Activated naive CD4-positive, alpha-beta T cell treated with anti-CD3 and anti-CD28 coated beads, Interleukin-2, amount 50 U/mL, for 16 hours (primary cell): ENCODE measurements at regions not wholly inside any gene's neighbourhood (a gene's known extent, or its start where the extent isn't known, plus 50 kb on each side); places are given as distances from the start of the nearest gene placed in this dataset.

Source experiments
- DNase-seq: peaks from one replicate; pipeline ENCODE4 v3.0.0-alpha.2; 2020

- DNase-seq, result no peak
Measured at GRCh38 chr12:94745562-94745961, 95.2 kb upstream of the TMCC3 start.

DNA sequence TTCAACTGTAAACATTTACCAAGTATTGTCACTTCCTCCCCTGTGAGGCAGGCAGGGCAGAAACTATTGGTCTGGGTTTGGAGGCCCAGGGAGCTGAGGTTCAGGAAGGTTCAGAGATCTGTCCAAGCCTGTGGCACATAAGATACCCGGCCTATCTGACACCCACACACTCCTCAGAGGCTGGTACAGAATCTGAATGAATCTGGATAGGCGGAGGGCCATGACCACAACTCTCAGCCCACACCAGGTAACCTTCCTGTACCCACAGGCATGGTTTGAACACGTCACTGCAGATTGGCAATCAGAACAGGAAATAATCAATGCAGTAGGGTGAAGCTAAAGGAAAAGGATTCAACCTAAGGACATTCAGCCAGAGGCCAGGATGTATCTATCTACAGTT is 92.8 kb upstream of the TMCC3 start:
- DNase-seq, result no peak

- DNase-seq, result no peak
Measured at GRCh38 chr12:94740601-94741362, 90.4 kb upstream of the TMCC3 start.

DNA sequence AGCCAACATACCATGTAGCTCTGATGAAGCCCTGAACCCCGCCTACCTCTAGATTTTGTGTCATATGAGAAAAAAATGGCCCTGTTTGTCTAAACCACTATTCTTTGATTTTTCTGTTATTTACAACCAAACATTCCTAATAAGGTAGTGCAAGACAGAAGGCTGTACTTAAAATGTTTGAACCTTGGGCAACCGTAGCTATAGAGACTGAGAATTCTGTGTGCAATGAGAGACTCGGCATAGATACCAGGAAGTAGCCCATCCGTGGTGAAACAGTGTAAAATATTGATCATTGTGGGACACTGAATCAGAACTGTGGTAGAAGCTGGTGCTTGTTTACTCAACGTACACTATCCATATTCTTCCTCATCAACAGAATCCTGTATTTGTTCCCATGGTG is 86.5 kb upstream of the TMCC3 start:
- DNase-seq, result no peak

- DNase-seq, result no peak
Measured at GRCh38 chr12:94736004-94736403, 85.6 kb upstream of the TMCC3 start.

DNA sequence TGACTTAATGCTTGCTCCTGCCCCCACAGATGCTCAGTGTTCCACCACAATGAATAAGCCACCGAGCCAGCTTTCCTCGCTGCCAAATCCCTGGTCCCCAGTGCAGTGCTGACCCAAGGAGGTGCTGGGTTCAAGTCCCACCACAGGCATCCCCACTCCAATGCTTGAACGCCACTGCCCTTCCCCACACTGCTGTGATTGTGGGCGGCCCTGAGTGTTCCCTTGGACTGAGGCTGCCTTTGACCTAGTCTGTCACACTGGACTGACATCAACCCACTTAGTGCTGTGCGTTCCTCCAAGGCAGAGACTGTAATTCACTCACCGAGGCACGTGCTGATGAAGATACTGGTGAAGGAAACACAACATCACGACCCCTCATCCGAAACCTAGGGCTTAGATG is 83.4 kb upstream of the TMCC3 start:
- DNase-seq, result no peak

- no peak for DNase-seq
Measured at GRCh38 chr12:94732367-94732990, 82.1 kb upstream of the TMCC3 start.

GRCh38 chr12:94731733-94732360 is 81.5 kb upstream of the TMCC3 start:
- no peak for DNase-seq

- DNase-seq, result no peak
Measured at GRCh38 chr12:94730847-94731246, 80.5 kb upstream of the TMCC3 start.

DNA sequence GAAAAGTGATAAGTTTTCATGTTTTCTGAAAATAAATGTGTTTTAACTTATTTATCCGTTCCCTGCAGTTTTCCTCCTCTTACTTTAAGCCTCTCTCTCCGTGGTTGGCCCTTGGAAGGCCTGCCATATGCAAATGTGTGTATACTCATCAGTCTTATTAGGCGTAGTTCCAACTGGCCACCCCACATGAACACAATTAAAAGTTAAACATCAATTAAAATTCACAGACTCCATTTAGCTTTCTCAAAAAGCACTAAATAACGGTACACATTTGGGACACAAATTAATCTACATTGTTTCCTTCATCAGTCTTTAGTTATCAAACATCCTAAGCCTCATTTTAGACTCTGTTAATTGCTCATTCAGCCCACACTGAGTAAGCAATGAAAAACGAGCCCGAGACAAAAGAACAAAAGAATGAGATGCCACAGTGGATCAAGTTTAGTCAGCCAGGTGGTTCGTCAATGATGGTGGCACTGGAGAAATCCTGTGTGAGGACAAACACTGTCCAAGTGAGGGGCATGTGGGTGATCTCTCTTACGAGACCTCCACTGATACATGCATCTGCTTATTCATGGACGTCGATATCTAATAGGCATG is 76.0 kb upstream of the TMCC3 start:
- DNase-seq, result no peak

- DNase-seq, result no peak
Measured at GRCh38 chr12:94725375-94726168, 75.2 kb upstream of the TMCC3 start.

- DNase-seq, result no peak
Measured at GRCh38 chr12:94722664-94723063, 72.3 kb upstream of the TMCC3 start.

- DNase-seq, result no peak
Measured at GRCh38 chr12:94721173-94721572, 70.8 kb upstream of the TMCC3 start.

DNA sequence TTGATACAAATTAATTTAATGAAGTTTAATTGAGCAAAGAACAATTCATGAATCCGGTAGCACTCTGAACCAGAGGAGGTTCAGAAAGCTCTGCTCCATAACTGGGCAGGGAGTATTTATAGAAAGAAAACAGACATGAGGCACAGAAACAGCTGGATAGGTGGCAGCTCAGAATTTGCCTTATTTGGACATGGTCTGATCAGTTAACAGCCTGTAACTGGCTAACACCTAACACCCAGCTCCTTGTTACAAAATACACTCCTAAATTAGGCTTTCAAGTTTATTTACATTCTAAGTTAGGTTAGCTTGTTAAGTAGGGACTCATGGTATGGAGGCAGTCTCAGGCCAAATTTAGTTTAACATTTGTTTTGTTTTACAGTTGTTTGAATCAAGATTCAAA is 67.8 kb upstream of the TMCC3 start:
- DNase-seq, result no peak

DNA sequence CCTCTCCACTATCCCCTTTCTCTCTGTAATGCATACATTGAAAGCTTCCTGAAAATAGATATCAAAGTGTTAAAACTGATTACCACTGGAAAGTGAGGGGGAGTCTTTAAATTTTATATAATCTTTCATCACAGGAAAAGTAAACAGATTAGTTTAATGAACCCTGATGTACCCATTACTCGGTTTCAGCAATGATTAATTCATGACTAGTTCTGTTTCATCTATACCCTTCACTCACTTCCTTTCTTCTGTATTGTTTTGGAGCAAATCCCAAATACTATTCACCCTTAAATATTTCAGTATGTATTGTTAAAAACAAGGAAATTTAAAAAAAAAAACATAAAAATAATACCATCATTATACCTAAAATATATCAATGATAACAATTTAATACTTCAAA is 67.3 kb upstream of the TMCC3 start:
- DNase-seq, result no peak

DNA sequence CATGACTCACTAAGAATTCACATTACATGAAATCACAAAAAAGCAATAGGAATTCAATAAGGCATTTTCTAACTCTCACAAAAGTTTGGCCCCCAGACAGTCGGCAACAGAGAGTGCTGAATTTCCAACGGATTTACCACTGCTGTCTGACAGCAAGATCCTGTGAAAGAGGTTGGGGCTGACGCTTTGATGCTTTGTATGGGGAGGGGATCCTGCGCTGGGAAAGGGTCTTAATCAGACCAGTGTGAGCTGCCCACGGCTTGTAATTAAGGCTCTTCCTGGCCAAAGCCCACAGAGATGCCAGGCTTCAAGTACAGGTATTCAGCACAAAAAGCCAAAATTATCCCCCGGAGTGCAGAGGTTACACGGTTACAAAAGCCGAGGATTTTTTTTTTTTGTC is 66.8 kb upstream of the TMCC3 start:
- DNase-seq, result no peak

- no peak for DNase-seq
Measured at GRCh38 chr12:94716339-94716738, 66.0 kb upstream of the TMCC3 start.

GRCh38 chr12:94714378-94715114 is 64.2 kb upstream of the TMCC3 start:
- no peak for DNase-seq

DNA sequence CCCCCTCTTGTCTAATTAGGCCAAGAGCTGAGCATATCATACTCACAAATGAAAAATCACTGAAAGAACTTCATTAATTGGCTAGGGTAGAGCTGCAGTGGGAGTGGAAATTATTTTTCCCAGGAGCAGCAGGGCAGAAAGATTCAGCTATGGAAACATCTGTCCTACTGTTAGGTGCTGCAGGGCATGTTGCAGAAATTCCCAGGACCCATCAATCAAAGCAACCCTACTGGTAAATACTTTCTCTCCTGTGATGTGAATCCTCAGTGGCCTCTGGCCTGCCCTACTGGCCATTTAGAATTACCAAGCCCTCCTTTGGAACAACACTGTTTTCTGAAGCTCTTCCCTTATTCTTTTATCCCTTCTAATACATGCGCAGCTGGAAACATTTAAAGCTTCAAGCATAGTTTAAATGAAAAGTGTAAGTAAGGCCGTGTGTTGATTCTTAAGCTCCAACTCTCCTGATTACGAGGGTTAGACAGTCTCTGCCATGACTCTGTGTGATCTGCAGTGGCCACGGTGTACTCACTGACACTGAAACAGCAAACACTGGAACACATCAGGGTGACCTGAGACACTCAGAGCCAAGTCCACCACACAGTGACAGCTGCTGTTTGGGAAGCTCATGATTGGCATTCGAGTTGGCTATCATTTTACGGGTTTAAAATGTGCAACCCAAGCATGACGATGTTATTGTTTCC is 62.6 kb upstream of the TMCC3 start:
- no peak for DNase-seq

DNA sequence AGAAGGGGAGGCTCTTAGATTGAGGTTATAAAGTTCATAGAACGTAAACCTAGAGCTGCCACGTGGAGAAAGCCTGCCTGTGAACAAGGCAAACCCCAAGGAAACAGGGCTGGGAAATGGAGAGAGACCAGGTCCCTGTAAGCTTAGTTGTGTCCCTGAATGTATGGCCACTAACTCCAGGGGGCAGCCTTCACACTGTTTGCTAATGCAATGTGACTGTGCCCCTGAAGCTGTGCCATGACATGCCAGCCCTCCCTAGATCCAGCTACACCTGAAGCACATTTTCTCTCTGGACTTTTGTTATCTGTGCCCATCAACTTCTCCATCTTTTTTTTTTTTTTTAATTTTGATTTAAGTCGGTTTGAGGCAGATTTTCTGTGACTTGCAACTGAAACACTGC is 60.6 kb upstream of the TMCC3 start:
- peak; percentile 15 for DNase-seq

GRCh38 chr12:94707892-94708291 is 57.5 kb upstream of the TMCC3 start:
- DNase-seq, result no peak

DNA sequence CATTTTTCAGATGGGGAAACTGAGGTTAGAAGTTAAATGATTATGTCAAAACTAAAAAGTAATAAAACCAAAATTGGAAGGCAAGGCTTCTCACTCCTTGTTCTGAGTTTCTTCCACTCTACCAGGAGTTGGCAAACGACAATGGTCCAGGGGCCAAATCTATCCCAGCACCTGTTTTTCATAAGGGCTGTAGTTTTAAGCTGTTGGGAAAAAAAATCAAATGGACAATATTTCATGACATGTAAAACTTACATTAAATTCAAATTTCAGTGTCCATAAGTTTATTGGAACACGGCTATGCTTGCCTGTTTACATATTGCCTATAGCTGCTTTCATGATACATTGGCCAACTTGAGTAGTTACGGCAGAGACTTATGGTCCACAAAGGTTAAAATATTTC is 56.7 kb upstream of the TMCC3 start:
- DNase-seq, result no peak
